ENCODE measurements at regions not wholly inside any gene's neighbourhood (a gene's known extent, or its start where the extent isn't known, plus 50 kb on each side); places are given as distances from the start of the nearest gene placed in this dataset.
"Not testable (repeated sequence)": the region's sequence is repeated elsewhere in the genome, so short reads cannot be mapped to it uniquely, and the experiment has no call there.

GRCh38 chr9:42344508-42344907 is 161.0 kb downstream of the SPATA31A6 start:
- BruUV-seq (replicated peaks); FAIRE-seq; dilution Hi-C loops (cut with MboI; ENCODE audit: extremely low pct_ligation_motif_present, low sequenced_read_pairs); intact Hi-C loops (cut with micrococcal nuclease); H3K4me3 ChIP-seq (replicated peaks in 1 of 3; ENCODE audit: insufficient read depth in 1 of 3, low read depth in 1 of 3, low read length in 3 of 3); H3K4me2 ChIP-seq (ENCODE audit: insufficient read depth, low read length); CTCF ChIA-PET; H3K9me1 ChIP-seq (replicated peaks; ENCODE audit: control insufficient read depth, extremely low read depth, insufficient read depth, low read length); H3K9me3 ChIP-seq (replicated peaks; ENCODE audit: control insufficient read depth, insufficient read depth, low read length); H3K79me2 ChIP-seq (ENCODE audit: control insufficient read depth, insufficient read depth, low read length); H3K9ac ChIP-seq (replicated peaks; ENCODE audit: extremely low read depth, insufficient read depth, low read length); H4K20me1 ChIP-seq (replicated peaks; ENCODE audit: control insufficient read depth, extremely low read depth, insufficient read depth, low read length); H3K27ac ChIP-seq (ENCODE audit: insufficient read depth, low read depth, low read length); DNase-seq (ENCODE audit: low read depth, low spot score); H2AFZ ChIP-seq (ENCODE audit: low read depth, low read length); H3K4me1 ChIP-seq (ENCODE audit: control insufficient read depth, extremely low read depth, insufficient read depth, low read length); H3K36me3 ChIP-seq (ENCODE audit: control insufficient read depth in 2 of 2, extremely low read depth in 1 of 2, insufficient read depth in 2 of 2, low read length in 2 of 2); POLR2A ChIA-PET; H3K27me3 ChIP-seq (ENCODE audit: control insufficient read depth in 2 of 2, insufficient read depth in 2 of 2, low read length in 2 of 2): not testable (repeated sequence)

GRCh38 chr9:42346916-42347315 is 163.5 kb downstream of the SPATA31A6 start:
- BruUV-seq (replicated peaks); H2AFZ ChIP-seq (ENCODE audit: low read depth, low read length); POLR2A ChIA-PET; intact Hi-C loops (cut with micrococcal nuclease); H3K79me2 ChIP-seq (ENCODE audit: control insufficient read depth, insufficient read depth, low read length); H3K4me1 ChIP-seq (ENCODE audit: control insufficient read depth, extremely low read depth, insufficient read depth, low read length); H3K36me3 ChIP-seq (ENCODE audit: control insufficient read depth in 2 of 2, extremely low read depth in 1 of 2, insufficient read depth in 2 of 2, low read length in 2 of 2); CTCF ChIA-PET; H3K27me3 ChIP-seq (ENCODE audit: control insufficient read depth in 2 of 2, insufficient read depth in 2 of 2, low read length in 2 of 2); H3K4me3 ChIP-seq (replicated peaks in 1 of 3; ENCODE audit: insufficient read depth in 1 of 3, low read depth in 1 of 3, low read length in 3 of 3); H3K9me1 ChIP-seq (replicated peaks; ENCODE audit: control insufficient read depth, extremely low read depth, insufficient read depth, low read length); H4K20me1 ChIP-seq (replicated peaks; ENCODE audit: control insufficient read depth, extremely low read depth, insufficient read depth, low read length); H3K9me3 ChIP-seq (replicated peaks; ENCODE audit: control insufficient read depth, insufficient read depth, low read length); dilution Hi-C loops (cut with MboI; ENCODE audit: extremely low pct_ligation_motif_present, low sequenced_read_pairs); DNase-seq (ENCODE audit: low read depth, low spot score); FAIRE-seq; H3K4me2 ChIP-seq (ENCODE audit: insufficient read depth, low read length): not testable (repeated sequence)
- H3K9ac ChIP-seq (replicated peaks; ENCODE audit: extremely low read depth, insufficient read depth, low read length), result peak overlapping the region; percentile 31
- H3K27ac ChIP-seq (ENCODE audit: insufficient read depth, low read depth, low read length), result peak overlapping the region; percentile 53

GRCh38 chr9:42349181-42349580 is 165.7 kb downstream of the SPATA31A6 start:
- H3K4me3 ChIP-seq (replicated peaks in 1 of 3; ENCODE audit: insufficient read depth in 1 of 3, low read depth in 1 of 3, low read length in 3 of 3); H3K4me2 ChIP-seq (ENCODE audit: insufficient read depth, low read length); H3K4me1 ChIP-seq (ENCODE audit: control insufficient read depth, extremely low read depth, insufficient read depth, low read length); H3K36me3 ChIP-seq (ENCODE audit: control insufficient read depth in 2 of 2, extremely low read depth in 1 of 2, insufficient read depth in 2 of 2, low read length in 2 of 2); H3K27me3 ChIP-seq (ENCODE audit: control insufficient read depth in 2 of 2, insufficient read depth in 2 of 2, low read length in 2 of 2); FAIRE-seq; H3K9ac ChIP-seq (replicated peaks; ENCODE audit: extremely low read depth, insufficient read depth, low read length); H3K9me3 ChIP-seq (replicated peaks; ENCODE audit: control insufficient read depth, insufficient read depth, low read length); CTCF ChIA-PET; H3K27ac ChIP-seq (ENCODE audit: insufficient read depth, low read depth, low read length); dilution Hi-C loops (cut with MboI; ENCODE audit: extremely low pct_ligation_motif_present, low sequenced_read_pairs); POLR2A ChIA-PET; H4K20me1 ChIP-seq (replicated peaks; ENCODE audit: control insufficient read depth, extremely low read depth, insufficient read depth, low read length); H3K9me1 ChIP-seq (replicated peaks; ENCODE audit: control insufficient read depth, extremely low read depth, insufficient read depth, low read length); DNase-seq (ENCODE audit: low read depth, low spot score); H2AFZ ChIP-seq (ENCODE audit: low read depth, low read length); H3K79me2 ChIP-seq (ENCODE audit: control insufficient read depth, insufficient read depth, low read length); intact Hi-C loops (cut with micrococcal nuclease); BruUV-seq (replicated peaks): not testable (repeated sequence)

- H3K4me2 ChIP-seq (ENCODE audit: insufficient read depth, low read length); H3K27me3 ChIP-seq (ENCODE audit: control insufficient read depth in 2 of 2, insufficient read depth in 2 of 2, low read length in 2 of 2); H3K9me1 ChIP-seq (replicated peaks; ENCODE audit: control insufficient read depth, extremely low read depth, insufficient read depth, low read length); H4K20me1 ChIP-seq (replicated peaks; ENCODE audit: control insufficient read depth, extremely low read depth, insufficient read depth, low read length); FAIRE-seq; H3K9ac ChIP-seq (replicated peaks; ENCODE audit: extremely low read depth, insufficient read depth, low read length); CTCF ChIA-PET; H3K27ac ChIP-seq (ENCODE audit: insufficient read depth, low read depth, low read length); BruUV-seq (replicated peaks); intact Hi-C loops (cut with micrococcal nuclease); H3K4me3 ChIP-seq (replicated peaks in 1 of 3; ENCODE audit: insufficient read depth in 1 of 3, low read depth in 1 of 3, low read length in 3 of 3); H2AFZ ChIP-seq (ENCODE audit: low read depth, low read length); H3K4me1 ChIP-seq (ENCODE audit: control insufficient read depth, extremely low read depth, insufficient read depth, low read length); H3K79me2 ChIP-seq (ENCODE audit: control insufficient read depth, insufficient read depth, low read length); dilution Hi-C loops (cut with MboI; ENCODE audit: extremely low pct_ligation_motif_present, low sequenced_read_pairs); H3K9me3 ChIP-seq (replicated peaks; ENCODE audit: control insufficient read depth, insufficient read depth, low read length); POLR2A ChIA-PET; DNase-seq (ENCODE audit: low read depth, low spot score); H3K36me3 ChIP-seq (ENCODE audit: control insufficient read depth in 2 of 2, extremely low read depth in 1 of 2, insufficient read depth in 2 of 2, low read length in 2 of 2): not testable (repeated sequence)
Measured at GRCh38 chr9:42350412-42350811, 167.0 kb downstream of the SPATA31A6 start.
